IPS-20b (cell line): ENCODE measurements at regions not wholly inside any gene's neighbourhood (a gene's known extent, or its start where the extent isn't known, plus 50 kb on each side); places are given as distances from the start of the nearest gene placed in this dataset.
"Not testable (repeated sequence)": the region's sequence is repeated elsewhere in the genome, so short reads cannot be mapped to it uniquely, and the experiment has no call there.

Experiments used
- H3K27ac ChIP-seq: one replicate; pipeline ENCODE4 v1.5.1; 2013; ENCODE audit warnings: low read length
- H3K27me3 ChIP-seq: 2 replicates; pipeline ENCODE4 v1.6.1; 2013; ENCODE audit warnings: mild to moderate bottlenecking, low read length, inconsistent platforms; ENCODE audit not compliant: insufficient read depth
- H3K36me3 ChIP-seq: 2 replicates; pipeline ENCODE4 v1.6.1; 2013; ENCODE audit warnings: low read depth, mild to moderate bottlenecking, inconsistent platforms, low read length, moderate library complexity; ENCODE audit not compliant: insufficient read depth
- H3K4me1 ChIP-seq: 2 replicates; pipeline ENCODE4 v1.6.1; 2013; ENCODE audit warnings: mild to moderate bottlenecking, control low read depth, inconsistent platforms, low read length, moderate library complexity; ENCODE audit not compliant: insufficient read depth
- H3K4me3 ChIP-seq: 2 replicates; pipeline ENCODE4 v1.5.1; 2013; ENCODE audit warnings: mild to moderate bottlenecking, low read length, inconsistent platforms
- H3K9ac ChIP-seq: 2 replicates; pipeline ENCODE4 v1.6.1; 2013; ENCODE audit warnings: low read depth, mild to moderate bottlenecking, inconsistent platforms, low read length, moderate library complexity
- H3K9me3 ChIP-seq: 2 replicates; pipeline ENCODE4 v1.6.1; 2013; ENCODE audit warnings: mild to moderate bottlenecking, low read depth, low read length, inconsistent platforms; ENCODE audit not compliant: insufficient read depth

DNA sequence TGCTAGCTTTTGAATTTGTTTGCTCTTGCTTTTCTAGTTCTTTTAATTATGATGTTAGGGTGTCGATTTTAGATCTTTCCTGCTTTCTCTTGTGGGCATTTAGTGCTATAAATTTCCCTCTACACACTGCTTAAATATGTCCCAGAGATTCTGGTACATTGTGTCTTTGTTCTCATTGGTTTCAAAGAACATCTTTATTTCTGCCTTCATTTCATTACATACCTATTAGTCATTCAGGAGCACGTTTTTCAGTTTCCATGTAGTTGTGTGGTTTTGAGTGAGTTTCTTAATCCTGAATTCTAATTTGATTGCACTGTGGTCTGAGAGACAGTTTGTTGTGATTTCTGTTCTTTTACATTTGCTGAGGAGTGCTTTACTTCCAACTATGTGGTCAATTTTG, 51.2 kb upstream of the MB21D2 start:
- not testable (repeated sequence) for H3K4me1 ChIP-seq, H3K4me3 ChIP-seq, H3K9me3 ChIP-seq, H3K27ac ChIP-seq, H3K36me3 ChIP-seq, H3K9ac ChIP-seq, H3K27me3 ChIP-seq

DNA sequence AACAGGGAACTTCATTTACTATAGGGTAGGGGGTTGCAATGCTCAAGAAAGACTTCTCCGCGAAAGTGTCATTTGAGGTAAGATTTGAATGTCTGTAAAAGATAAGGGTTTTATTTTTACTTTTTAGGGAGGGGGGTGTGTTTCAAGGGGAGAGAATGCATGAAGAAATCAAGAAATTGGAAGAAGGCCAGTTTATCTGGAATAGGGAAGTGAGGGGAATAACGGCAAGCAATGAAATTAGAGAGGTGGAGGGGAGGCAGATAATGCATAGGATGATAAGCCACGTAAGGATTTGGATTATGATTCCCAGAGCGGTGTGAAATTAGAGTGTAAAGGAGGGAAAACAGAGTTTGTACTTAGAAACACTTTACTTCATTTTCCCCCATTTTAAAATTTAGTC, 63.0 kb upstream of the MB21D2 start:
- no peaks in the 10 kb centered on the region for H3K9me3 ChIP-seq
- H3K4me3 ChIP-seq = no peak overlapping the region
- no peaks in the 10 kb centered on the region for H3K27me3 ChIP-seq
- H3K9ac ChIP-seq = no peak overlapping the region
- no peaks in the 10 kb centered on the region for H3K36me3 ChIP-seq
- no peak overlapping the region for H3K27ac ChIP-seq
- no peaks in the 10 kb centered on the region for H3K4me1 ChIP-seq

DNA sequence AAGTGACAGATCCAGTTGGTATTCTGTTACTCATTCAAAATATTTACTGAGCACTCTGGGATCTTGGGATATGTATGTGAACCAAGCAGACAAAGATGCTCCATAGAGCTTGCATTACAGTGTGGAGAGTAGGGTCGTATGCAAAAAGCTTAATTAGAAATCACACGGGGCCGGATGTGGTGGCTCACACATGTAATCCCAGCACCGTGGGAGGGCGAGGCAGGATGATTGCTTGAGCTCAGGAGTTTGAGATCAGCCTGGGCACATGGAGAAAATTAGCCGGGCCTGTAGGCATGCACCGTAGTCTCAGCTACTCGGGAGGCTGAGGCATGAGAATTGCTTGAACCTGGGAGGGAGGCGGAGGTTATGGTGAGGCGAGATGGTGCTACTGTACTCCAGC, 68.7 kb upstream of the MB21D2 start:
- no peaks in the 10 kb centered on the region for H3K4me1 ChIP-seq
- no peaks in the 10 kb centered on the region for H3K27me3 ChIP-seq

DNA sequence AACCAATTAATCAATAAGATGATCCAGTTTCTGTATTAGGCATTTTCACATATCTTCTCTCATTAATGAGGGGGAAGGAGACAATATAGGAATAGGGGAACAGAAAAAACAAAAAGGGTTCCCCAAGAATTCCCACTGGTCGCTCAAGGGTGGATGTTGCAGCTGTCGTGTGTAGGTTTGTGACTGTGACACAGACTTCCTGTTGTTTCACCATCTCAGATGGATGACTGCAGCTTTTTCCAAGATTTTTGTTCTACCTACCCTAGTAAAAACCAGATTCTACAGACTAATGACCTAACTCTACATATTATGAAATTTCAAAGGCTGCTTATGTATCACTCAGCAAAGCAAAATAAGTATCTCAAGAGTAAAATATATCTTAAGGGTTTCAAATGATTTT, 73.7 kb upstream of the MB21D2 start:
- Histone ChIP-seq H3K27me3 (no peaks in the 10 kb centered on the region), H3K27ac (no peak overlapping the region), H3K9ac (no peak overlapping the region), H3K4me3 (no peak overlapping the region), H3K4me1 (peaks cover 11% of the 10 kb centered on the region; the same call in 1 of the 2 replicates), H3K9me3 (0 out of 2 replicates have a peak, but pooled peaks cover 10% of the 10 kb centered on the region), H3K36me3 (no peaks in the 10 kb centered on the region)

More for the DNA sequence above, 68.7 kb upstream of the MB21D2 start:
- H3K9me3 ChIP-seq = no peaks in the 10 kb centered on the region
- no peaks in the 10 kb centered on the region for H3K36me3 ChIP-seq
- no peak overlapping the region for H3K4me3 ChIP-seq
- H3K27ac ChIP-seq = no peak overlapping the region
- no peak overlapping the region for H3K9ac ChIP-seq

DNA sequence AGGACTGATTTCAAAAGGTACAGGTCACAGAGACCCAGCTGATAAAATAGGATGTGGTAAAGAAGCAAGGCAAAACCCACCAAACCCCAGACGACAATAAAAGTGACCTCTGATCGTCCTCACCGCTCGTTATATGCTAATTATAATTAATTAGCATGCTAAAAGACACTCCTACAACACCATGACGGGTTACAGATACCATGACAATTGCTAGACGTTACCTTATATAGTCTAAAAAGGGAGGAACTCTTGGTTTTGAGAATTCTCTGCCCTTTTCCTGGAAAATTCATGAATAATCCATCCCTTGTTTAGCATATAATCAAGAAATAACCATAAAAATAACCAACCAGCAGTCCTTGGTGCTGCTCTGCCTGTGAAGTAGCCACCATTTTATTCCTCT, 74.7 kb upstream of the MB21D2 start:
- H3K27me3 ChIP-seq = no peaks in the 10 kb centered on the region
- no peaks in the 10 kb centered on the region for H3K36me3 ChIP-seq
- H3K4me1 ChIP-seq = peaks cover 11% of the 10 kb centered on the region; the same call in 1 of the 2 replicates
- no peak overlapping the region for H3K4me3 ChIP-seq
- no peak overlapping the region for H3K27ac ChIP-seq
- H3K9me3 ChIP-seq = 0 out of 2 replicates have a peak, but pooled peaks cover 10% of the 10 kb centered on the region
- no peak overlapping the region for H3K9ac ChIP-seq

DNA sequence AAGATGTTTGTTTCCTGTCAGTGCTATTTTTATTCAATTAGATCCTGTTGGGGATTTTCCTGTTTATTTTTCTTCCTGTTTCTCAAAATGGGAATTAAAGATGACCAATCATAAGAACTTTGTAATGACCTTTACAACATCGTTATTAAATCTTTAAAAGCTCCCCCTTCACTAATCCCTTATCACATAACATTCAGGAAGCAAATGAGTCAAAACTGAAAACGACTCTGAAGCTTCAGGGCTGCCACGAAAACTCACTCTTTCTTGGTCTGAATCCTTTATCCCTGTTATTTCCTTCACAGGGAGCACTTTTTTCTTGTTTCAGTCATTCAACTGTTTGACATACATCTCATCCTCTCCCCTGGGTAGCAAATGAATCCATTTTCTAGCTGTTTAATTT, 75.8 kb upstream of the MB21D2 start:
- peaks cover 11% of the 10 kb centered on the region; the same call in 1 of the 2 replicates for H3K4me1 ChIP-seq
- no peak overlapping the region for H3K4me3 ChIP-seq
- H3K27ac ChIP-seq = no peak overlapping the region
- H3K27me3 ChIP-seq = no peaks in the 10 kb centered on the region
- no peaks in the 10 kb centered on the region for H3K36me3 ChIP-seq
- 0 out of 2 replicates have a peak, but pooled peaks cover 10% of the 10 kb centered on the region for H3K9me3 ChIP-seq
- no peak overlapping the region for H3K9ac ChIP-seq

DNA sequence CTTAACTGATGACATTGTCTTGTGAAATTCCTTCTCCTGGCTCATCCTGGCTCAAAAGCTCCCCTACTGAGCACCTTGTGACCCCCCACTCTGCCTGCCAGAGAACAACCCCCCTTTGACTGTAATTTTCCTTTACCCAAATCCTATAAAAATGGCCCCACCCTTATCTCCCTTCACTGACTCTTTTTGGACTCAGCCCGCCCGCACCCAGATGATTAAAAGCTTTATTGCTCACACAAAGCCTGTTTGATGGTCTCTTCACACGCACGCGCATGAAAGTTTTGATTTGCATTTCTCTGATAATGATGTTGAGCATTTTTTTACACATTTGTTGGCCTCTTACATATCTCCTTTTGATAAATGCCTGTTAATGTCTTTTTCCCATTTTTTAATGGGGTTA, 83.5 kb upstream of the MB21D2 start:
- H3K27ac ChIP-seq, H3K4me1 ChIP-seq, H3K4me3 ChIP-seq, H3K27me3 ChIP-seq, H3K9me3 ChIP-seq, H3K36me3 ChIP-seq, H3K9ac ChIP-seq: not testable (repeated sequence)

DNA sequence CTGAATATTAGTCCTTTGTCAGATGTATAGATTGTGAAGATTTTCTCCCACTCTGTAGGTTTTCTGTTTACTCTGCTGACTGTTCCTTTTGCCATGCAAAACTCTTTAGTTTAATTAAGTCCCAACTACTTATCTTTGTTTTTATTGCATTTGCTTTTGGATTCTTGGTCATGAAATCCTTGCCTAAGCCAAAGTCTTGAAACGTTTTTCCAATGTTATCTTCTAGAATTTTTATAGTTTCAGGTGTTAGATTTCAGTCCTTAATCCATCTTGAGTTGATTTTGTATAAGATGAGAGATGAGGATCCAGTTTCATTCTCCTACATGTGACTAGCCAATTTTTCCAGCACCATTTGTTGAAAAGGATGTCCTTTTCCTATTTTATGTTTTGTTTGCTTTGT, 86.0 kb upstream of the MB21D2 start:
- not testable (repeated sequence) for H3K27me3 ChIP-seq, H3K4me1 ChIP-seq, H3K36me3 ChIP-seq, H3K9ac ChIP-seq, H3K9me3 ChIP-seq, H3K27ac ChIP-seq, H3K4me3 ChIP-seq

DNA sequence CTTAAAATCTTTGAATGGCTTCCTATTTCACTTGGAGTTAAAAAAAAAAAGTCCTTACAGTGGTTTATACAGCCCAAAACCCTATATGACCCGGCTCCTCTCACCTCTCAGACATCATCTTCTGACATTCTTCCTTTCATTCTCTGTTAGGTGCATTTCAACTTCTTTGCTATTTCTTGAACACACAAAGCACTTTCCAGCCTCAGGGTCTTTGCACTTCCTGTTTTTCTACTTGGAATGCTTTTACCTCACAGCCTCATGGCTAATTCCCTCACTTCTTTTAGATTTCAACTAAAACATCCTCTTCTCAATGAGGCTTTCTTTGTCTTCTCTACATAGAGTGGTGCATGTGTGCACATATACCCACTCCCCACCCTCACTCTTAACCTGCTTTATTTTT, 91.0 kb upstream of the MB21D2 start:
- H3K4me1 ChIP-seq = no peaks in the 10 kb centered on the region
- H3K27me3 ChIP-seq = no peaks in the 10 kb centered on the region
- no peak overlapping the region for H3K4me3 ChIP-seq
- H3K27ac ChIP-seq = no peak overlapping the region
- H3K9me3 ChIP-seq = peaks cover 14% of the 10 kb centered on the region
- H3K36me3 ChIP-seq = no peaks in the 10 kb centered on the region
- H3K9ac ChIP-seq = no peak overlapping the region

DNA sequence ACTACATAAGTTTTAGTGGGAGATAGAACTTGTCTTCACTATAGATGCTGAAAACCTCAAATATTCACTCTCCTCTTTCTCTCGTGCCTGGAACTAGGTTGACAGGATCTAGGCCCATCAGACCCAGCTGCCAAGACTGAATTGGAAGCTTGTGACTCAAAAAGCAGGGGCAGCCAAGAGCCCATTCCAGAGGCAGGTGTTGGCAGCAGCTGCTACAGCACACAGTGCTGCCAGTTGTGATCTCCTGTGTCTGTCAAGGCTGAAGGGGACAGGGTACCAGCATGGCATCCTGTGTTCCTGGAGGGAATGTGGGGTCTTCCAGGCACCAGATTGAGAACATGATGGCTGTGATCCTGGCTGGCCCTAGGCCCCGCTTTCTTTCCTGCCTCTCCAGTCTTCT, 92.5 kb upstream of the MB21D2 start:
- peaks cover 14% of the 10 kb centered on the region for H3K9me3 ChIP-seq
- H3K27ac ChIP-seq = no peak overlapping the region
- no peak overlapping the region for H3K9ac ChIP-seq
- H3K27me3 ChIP-seq = no peaks in the 10 kb centered on the region
- no peaks in the 10 kb centered on the region for H3K36me3 ChIP-seq
- no peak overlapping the region for H3K4me3 ChIP-seq
- H3K4me1 ChIP-seq = no peaks in the 10 kb centered on the region

DNA sequence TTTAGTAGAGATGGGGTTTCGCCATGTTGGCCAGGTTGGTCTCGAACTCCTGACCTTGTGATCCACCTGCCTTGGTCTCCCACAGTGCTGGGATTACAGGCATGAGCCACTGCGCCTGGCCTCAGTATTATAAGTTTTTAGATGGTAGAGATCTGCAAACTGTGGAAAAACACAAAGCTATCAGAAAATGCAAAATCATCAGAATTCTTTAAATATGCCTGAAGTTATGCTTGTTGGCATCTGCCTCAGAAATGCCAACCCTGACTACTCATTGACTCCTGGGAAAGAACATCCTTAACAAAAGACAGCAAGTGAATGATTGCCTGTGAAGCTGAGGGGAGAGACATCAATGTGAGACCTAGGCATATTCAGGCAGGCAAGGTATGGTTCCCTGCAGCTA, 94.3 kb upstream of the MB21D2 start:
- Histone ChIP-seq H3K36me3 (no peaks in the 10 kb centered on the region), H3K27ac (no peak overlapping the region), H3K9ac (no peak overlapping the region), H3K27me3 (no peaks in the 10 kb centered on the region), H3K9me3 (peaks cover 14% of the 10 kb centered on the region), H3K4me1 (peaks cover 6% of the 10 kb centered on the region; the same call in 1 of the 2 replicates), H3K4me3 (no peak overlapping the region)

DNA sequence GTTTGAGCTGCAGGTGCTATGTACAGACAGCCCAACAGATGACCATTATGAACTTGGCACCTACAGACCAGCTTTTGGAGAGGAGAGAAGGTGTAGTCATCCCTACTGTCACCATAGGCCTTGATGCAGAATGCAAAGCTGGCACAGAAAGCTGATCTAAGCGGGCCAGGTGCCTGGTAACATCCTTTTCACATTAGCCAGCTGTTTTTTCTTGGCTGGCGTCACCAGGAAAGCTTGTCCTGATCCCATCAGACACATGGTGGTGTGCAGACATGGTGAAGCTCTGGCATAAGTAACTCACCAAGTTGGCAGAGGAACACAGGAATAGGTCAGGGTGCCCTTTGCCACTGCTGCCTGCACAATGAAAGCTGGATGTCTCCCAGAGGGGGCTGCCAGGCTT, 97.2 kb upstream of the MB21D2 start:
- Histone ChIP-seq H3K27me3 (no peaks in the 10 kb centered on the region), H3K4me3 (no peak overlapping the region), H3K9ac (no peak overlapping the region), H3K27ac (no peak overlapping the region), H3K36me3 (no peaks in the 10 kb centered on the region), H3K9me3 (peaks cover 14% of the 10 kb centered on the region), H3K4me1 (peaks cover 13% of the 10 kb centered on the region; the same call in 1 of the 2 replicates)
